ENCODE measurements at regions not wholly inside any gene's neighbourhood (a gene's known extent, or its start where the extent isn't known, plus 50 kb on each side); places are given as distances from the start of the nearest gene placed in this dataset.

DNA sequence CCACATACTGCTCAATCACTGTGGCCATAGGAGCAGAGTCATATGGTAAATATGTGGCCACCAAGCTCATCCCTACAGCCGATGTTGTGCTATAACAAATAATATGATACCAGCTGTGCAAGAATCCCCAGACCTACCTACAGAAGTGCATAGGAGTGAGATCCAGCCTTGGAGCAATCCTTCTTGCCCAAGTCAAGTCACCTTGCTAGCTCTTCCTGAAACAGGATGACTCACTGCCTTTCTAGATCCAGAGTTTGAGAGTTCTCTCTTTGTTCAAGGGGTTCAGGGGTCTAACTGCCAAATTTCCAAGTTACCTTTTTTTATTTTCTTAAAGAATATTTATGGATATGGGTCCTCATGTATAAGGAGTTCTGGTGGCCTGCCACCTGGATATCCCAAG, 195.7 kb upstream of the MAN1A1 start:
- no peak overlapping the region for H3K27ac Mint-ChIP-seq
- no peaks in the 10 kb centered on the region for H3K9me3 Mint-ChIP-seq
- H3K36me3 ChIP-seq (ENCODE audit: control insufficient read depth in 2 of 2, extremely low read depth in 1 of 2, insufficient read depth in 1 of 2, low read length in 1 of 2): no peaks in the 10 kb centered on the region
- H3K4me1 ChIP-seq (ENCODE audit: control insufficient read depth in 1 of 2, extremely low read depth in 1 of 2, insufficient read depth in 2 of 2, low read length in 2 of 2): no peaks in the 10 kb centered on the region
- H3K27ac ChIP-seq (ENCODE audit: low read length): no peak overlapping the region
- H3K4me3 Mint-ChIP-seq: no peak overlapping the region
- H3K4me1 Mint-ChIP-seq: no peaks in the 10 kb centered on the region
- H3K36me3 Mint-ChIP-seq: no peaks in the 10 kb centered on the region
- H3K4me3 ChIP-seq (ENCODE audit: control insufficient read depth in 1 of 2, extremely low read depth in 1 of 2, low read length in 1 of 2): no peak overlapping the region
- DNase-seq (no peak), ATAC-seq (replicated peaks in 1 of 4) (no peak)
- peaks cover 0 to 3% of the 10 kb centered on the region in 2 donors for H3K27me3 Mint-ChIP-seq
- POLR2A ChIA-PET: interaction anchor here in 1 of 2 donors (0.6 kb wide), 1 partner anchor 47 kb away, joined by 3 read pairs; no protein-coding TSS in a partner anchor
- H3K27me3 ChIP-seq (replicated peaks in 1 of 2; ENCODE audit: control insufficient read depth in 2 of 2, extremely low read depth in 1 of 2, insufficient read depth in 2 of 2, low read length in 1 of 2): no peaks in the 10 kb centered on the region
- WGBS (ENCODE audit: insufficient coverage): 100% methylated on average over 1 of the region's 1 CpG
- no peaks in the 10 kb centered on the region for H3K9me3 ChIP-seq
- CTCF ChIA-PET: no interaction called here

DNA sequence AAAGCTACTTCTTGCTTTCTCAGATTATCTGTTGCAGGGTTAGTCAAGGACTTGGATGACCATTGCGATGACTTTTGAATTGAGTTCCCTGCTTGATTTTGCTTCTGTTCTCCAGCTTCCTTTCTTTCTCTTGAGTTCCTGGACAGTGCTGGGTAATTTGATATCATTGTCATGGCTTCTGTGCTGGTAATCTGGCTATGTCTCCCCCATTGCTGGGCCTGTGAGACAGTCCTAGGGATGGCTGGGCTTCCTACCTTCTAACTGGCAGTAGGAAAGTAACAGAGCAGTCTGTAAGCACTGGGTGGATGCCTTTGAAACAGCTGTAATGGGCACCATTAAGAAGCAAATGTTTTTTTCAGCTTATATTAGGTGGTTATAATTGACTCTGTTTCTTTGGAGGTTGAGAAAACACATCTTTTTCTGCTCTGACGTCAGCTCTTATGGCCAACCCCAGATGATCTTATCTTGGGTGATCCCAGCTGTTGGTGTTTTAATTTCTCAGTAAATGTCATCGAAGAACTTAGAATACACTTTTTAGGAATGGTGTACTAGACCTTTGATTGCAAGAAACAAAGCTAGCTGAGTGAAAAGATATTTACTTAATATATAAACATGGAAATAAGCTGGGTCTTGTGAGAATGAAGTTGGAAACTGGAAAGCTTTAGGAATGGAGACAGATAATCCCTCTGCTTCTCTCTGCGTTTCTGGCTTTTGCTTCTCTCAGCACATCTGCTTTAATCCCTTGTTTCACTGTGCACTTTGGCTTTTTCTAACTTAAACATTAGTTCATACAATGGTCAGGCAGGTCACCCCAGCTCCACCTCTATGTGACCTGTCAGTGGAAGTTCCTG, 195.0 kb upstream of the MAN1A1 start:
- DNase-seq (no peak), ATAC-seq (replicated peaks in 1 of 4) (no peak)
- H3K27me3 Mint-ChIP-seq: peaks cover 0 to 3% of the 10 kb centered on the region in 2 donors
- H3K4me1 ChIP-seq (ENCODE audit: control insufficient read depth in 1 of 2, extremely low read depth in 1 of 2, insufficient read depth in 2 of 2, low read length in 2 of 2): no peaks in the 10 kb centered on the region
- WGBS (ENCODE audit: insufficient coverage): 100% methylated on average over 1 of the region's 4 CpGs
- no peaks in the 10 kb centered on the region for H3K9me3 ChIP-seq
- H3K36me3 ChIP-seq (ENCODE audit: control insufficient read depth in 2 of 2, extremely low read depth in 1 of 2, insufficient read depth in 1 of 2, low read length in 1 of 2): no peaks in the 10 kb centered on the region
- H3K27ac ChIP-seq (ENCODE audit: low read length): no peak overlapping the region
- ChIA-PET POLR2A (interaction anchor here in 1 of 2 donors (0.6 kb wide), 1 partner anchor 46 kb away, joined by 3 read pairs; no protein-coding TSS in a partner anchor), CTCF (no interaction called here)
- no peaks in the 10 kb centered on the region for H3K27me3 ChIP-seq (replicated peaks in 1 of 2; ENCODE audit: control insufficient read depth in 2 of 2, extremely low read depth in 1 of 2, insufficient read depth in 2 of 2, low read length in 1 of 2)
- H3K36me3 Mint-ChIP-seq: no peaks in the 10 kb centered on the region
- H3K4me3 Mint-ChIP-seq: no peak overlapping the region
- H3K27ac Mint-ChIP-seq: no peak overlapping the region
- no peaks in the 10 kb centered on the region for H3K4me1 Mint-ChIP-seq
- H3K9me3 Mint-ChIP-seq: no peaks in the 10 kb centered on the region
- H3K4me3 ChIP-seq (ENCODE audit: control insufficient read depth in 1 of 2, extremely low read depth in 1 of 2, low read length in 1 of 2): no peak overlapping the region

DNA sequence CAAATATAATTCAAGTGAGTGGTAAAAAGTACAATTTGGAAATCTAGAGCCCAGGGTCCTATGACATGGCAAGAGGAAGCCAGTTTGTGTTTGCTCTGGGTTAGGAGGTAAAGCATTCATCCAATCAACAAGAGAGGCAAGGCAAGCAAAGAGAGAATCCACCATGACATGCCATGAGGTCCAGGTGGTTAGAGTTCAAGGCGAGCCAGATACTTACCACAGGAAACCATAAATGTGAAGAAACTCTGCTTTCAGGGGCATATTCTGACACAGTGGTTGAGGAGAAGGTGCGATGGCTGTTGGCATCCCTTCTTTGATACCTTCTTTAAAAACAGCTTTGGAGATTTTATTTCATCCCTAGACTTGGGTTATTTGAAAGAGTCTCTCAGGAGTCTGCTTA, 193.8 kb upstream of the MAN1A1 start:
- ChIA-PET POLR2A (no interaction called here), CTCF (no interaction called here)
- Histone ChIP-seq H3K36me3 (ENCODE audit: control insufficient read depth in 2 of 2, extremely low read depth in 1 of 2, insufficient read depth in 1 of 2, low read length in 1 of 2) (no peaks in the 10 kb centered on the region), H3K4me1 (ENCODE audit: control insufficient read depth in 1 of 2, extremely low read depth in 1 of 2, insufficient read depth in 2 of 2, low read length in 2 of 2) (no peaks in the 10 kb centered on the region), H3K4me3 (ENCODE audit: control insufficient read depth in 1 of 2, extremely low read depth in 1 of 2, low read length in 1 of 2) (no peak overlapping the region), H3K27ac (ENCODE audit: low read length) (no peak overlapping the region), H3K27me3 (replicated peaks in 1 of 2; ENCODE audit: control insufficient read depth in 2 of 2, extremely low read depth in 1 of 2, insufficient read depth in 2 of 2, low read length in 1 of 2) (no peaks in the 10 kb centered on the region), H3K9me3 (no peaks in the 10 kb centered on the region)
- no CpG with 5 or more reads among the region's 2 CpGs for WGBS (ENCODE audit: insufficient coverage)
- Mint-ChIP-seq H3K27ac (no peak overlapping the region), H3K4me3 (no peak overlapping the region), H3K4me1 (no peaks in the 10 kb centered on the region), H3K27me3 (peaks cover 0 to 3% of the 10 kb centered on the region in 2 donors), H3K9me3 (no peaks in the 10 kb centered on the region), H3K36me3 (no peaks in the 10 kb centered on the region)
- ATAC-seq (replicated peaks in 1 of 4) (no peak), DNase-seq (no peak)

DNA sequence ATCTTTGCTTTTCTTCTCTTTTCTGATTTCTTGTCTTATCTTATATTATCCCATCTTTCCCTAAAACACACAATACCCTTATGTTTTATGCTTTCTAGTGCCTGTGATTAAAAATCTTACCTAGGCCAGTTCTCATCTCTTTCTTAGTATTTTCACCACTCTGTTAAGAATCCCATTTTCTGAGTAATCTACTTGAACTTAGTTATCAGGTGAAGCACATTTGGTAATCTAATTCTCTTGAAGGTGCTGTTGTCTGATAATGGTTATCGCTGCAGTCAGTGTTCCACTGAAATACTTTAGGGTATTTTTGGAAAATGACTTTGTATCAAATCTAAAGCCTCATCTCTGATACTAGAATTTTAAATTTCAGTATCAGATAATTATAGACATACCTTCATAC, 192.5 kb upstream of the MAN1A1 start:
- no peak for ATAC-seq (replicated peaks in 1 of 4)
- Histone ChIP-seq H3K4me3 (ENCODE audit: control insufficient read depth in 1 of 2, extremely low read depth in 1 of 2, low read length in 1 of 2) (no peak overlapping the region), H3K27ac (ENCODE audit: low read length) (no peak overlapping the region), H3K9me3 (no peaks in the 10 kb centered on the region), H3K36me3 (ENCODE audit: control insufficient read depth in 2 of 2, extremely low read depth in 1 of 2, insufficient read depth in 1 of 2, low read length in 1 of 2) (no peaks in the 10 kb centered on the region), H3K4me1 (ENCODE audit: control insufficient read depth in 1 of 2, extremely low read depth in 1 of 2, insufficient read depth in 2 of 2, low read length in 2 of 2) (no peaks in the 10 kb centered on the region), H3K27me3 (replicated peaks in 1 of 2; ENCODE audit: control insufficient read depth in 2 of 2, extremely low read depth in 1 of 2, insufficient read depth in 2 of 2, low read length in 1 of 2) (no peaks in the 10 kb centered on the region)
- H3K4me3 Mint-ChIP-seq: no peak overlapping the region
- CTCF ChIA-PET: no interaction called here
- no peak overlapping the region for H3K27ac Mint-ChIP-seq
- no CpG with 5 or more reads among the region's 1 CpG for WGBS (ENCODE audit: insufficient coverage)
- POLR2A ChIA-PET: no interaction called here
- no peak for DNase-seq
- no peaks in the 10 kb centered on the region for H3K9me3 Mint-ChIP-seq
- H3K27me3 Mint-ChIP-seq: peaks cover 0 to 3% of the 10 kb centered on the region in 2 donors
- H3K4me1 Mint-ChIP-seq: no peaks in the 10 kb centered on the region
- H3K36me3 Mint-ChIP-seq: no peaks in the 10 kb centered on the region

DNA sequence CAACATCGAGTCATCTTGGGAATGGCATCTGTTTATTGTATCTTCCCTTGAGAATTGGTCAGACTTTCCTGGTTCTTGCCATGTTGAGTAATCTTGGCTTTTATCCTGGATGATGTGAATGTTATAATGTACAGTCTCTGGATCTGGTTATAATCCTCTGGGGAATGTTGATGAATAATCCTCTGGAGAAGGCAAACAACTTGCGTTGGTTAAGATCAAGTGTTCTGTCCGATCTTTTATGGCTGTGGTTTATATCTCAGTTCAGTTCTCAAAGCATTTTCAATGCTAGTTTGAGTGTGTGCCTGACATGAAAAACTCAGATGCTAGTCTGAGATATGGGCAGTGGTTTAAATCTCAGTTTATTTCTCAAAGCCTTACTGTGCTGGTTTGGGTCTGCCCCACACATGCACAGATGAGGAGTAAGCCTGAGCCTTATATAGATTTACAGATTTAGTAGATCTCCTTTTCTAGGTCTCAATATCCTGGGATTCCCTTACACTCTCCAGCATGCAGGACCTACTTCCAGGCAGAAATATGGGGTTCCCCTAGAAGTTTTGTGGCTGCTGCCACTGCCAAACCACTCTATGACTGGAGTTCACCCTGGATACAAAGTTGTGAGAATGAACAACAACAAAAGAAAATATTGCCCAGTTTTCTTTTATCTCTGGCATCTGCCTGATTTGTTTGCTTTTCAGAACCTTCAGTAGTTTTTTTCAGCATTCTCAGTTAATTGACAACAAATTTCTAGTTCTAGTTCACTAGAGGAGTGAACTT, 191.8 kb upstream of the MAN1A1 start:
- ATAC-seq (replicated peaks in 1 of 4): no peak
- no peak for DNase-seq
- H3K9me3 ChIP-seq: no peaks in the 10 kb centered on the region
- CTCF ChIA-PET: no interaction called here
- H3K27me3 ChIP-seq (replicated peaks in 1 of 2; ENCODE audit: control insufficient read depth in 2 of 2, extremely low read depth in 1 of 2, insufficient read depth in 2 of 2, low read length in 1 of 2): no peaks in the 10 kb centered on the region
- Mint-ChIP-seq H3K4me3 (no peak overlapping the region), H3K27me3 (peaks cover 0 to 3% of the 10 kb centered on the region in 2 donors), H3K27ac (no peak overlapping the region), H3K36me3 (no peaks in the 10 kb centered on the region), H3K4me1 (no peaks in the 10 kb centered on the region), H3K9me3 (no peaks in the 10 kb centered on the region)
- no peak overlapping the region for H3K27ac ChIP-seq (ENCODE audit: low read length)
- POLR2A ChIA-PET: no interaction called here
- no peaks in the 10 kb centered on the region for H3K4me1 ChIP-seq (ENCODE audit: control insufficient read depth in 1 of 2, extremely low read depth in 1 of 2, insufficient read depth in 2 of 2, low read length in 2 of 2)
- no peak overlapping the region for H3K4me3 ChIP-seq (ENCODE audit: control insufficient read depth in 1 of 2, extremely low read depth in 1 of 2, low read length in 1 of 2)
- H3K36me3 ChIP-seq (ENCODE audit: control insufficient read depth in 2 of 2, extremely low read depth in 1 of 2, insufficient read depth in 1 of 2, low read length in 1 of 2): no peaks in the 10 kb centered on the region
- 78% methylated on average over 3 of the region's 3 CpGs for WGBS (ENCODE audit: insufficient coverage)

DNA sequence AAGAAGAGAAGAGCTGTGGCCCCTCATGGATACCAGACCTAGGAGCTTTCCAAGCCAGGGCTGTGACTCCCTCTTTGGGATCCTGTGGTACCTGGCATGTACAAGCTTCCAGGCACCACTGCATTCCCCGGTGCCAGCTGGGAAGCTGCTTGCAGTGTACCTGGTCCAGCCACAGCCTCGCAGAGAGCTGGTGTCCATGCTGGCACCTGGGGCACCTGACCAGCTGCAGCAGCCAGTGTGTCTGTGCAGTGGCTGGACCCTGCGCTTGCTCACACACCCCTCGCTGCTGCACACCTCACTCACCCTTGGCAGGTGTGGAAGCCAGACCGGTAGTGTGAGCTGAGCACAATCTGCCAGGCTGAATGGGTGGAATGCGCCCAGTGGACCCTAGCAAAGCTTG, 190.9 kb upstream of the MAN1A1 start:
- no peaks in the 10 kb centered on the region for H3K4me1 ChIP-seq (ENCODE audit: control insufficient read depth in 1 of 2, extremely low read depth in 1 of 2, insufficient read depth in 2 of 2, low read length in 2 of 2)
- no peaks in the 10 kb centered on the region for H3K36me3 ChIP-seq (ENCODE audit: control insufficient read depth in 2 of 2, extremely low read depth in 1 of 2, insufficient read depth in 1 of 2, low read length in 1 of 2)
- peaks cover 0 to 3% of the 10 kb centered on the region in 2 experiments for H3K27me3 ChIP-seq (replicated peaks in 1 of 2; ENCODE audit: control insufficient read depth in 2 of 2, extremely low read depth in 1 of 2, insufficient read depth in 2 of 2, low read length in 1 of 2)
- Mint-ChIP-seq H3K27ac (no peak overlapping the region), H3K9me3 (no peaks in the 10 kb centered on the region), H3K4me3 (no peak overlapping the region), H3K27me3 (peaks cover 0 to 3% of the 10 kb centered on the region in 2 donors), H3K36me3 (no peaks in the 10 kb centered on the region), H3K4me1 (no peaks in the 10 kb centered on the region)
- WGBS (ENCODE audit: insufficient coverage): 91% methylated on average over 4 of the region's 6 CpGs
- ATAC-seq (replicated peaks in 1 of 4) (no peak), DNase-seq (no peak)
- H3K9me3 ChIP-seq: no peaks in the 10 kb centered on the region
- ChIA-PET POLR2A (interaction anchor here in 1 of 2 donors (0.6 kb wide), 1 partner anchor 1915 kb away, joined by 6 read pairs; no protein-coding TSS in a partner anchor), CTCF (no interaction called here)
- H3K27ac ChIP-seq (ENCODE audit: low read length): no peak overlapping the region
- no peak overlapping the region for H3K4me3 ChIP-seq (ENCODE audit: control insufficient read depth in 1 of 2, extremely low read depth in 1 of 2, low read length in 1 of 2)
